Mammary epithelial cell (primary cell): ENCODE measurements at regions not wholly inside any gene's neighbourhood (a gene's known extent, or its start where the extent isn't known, plus 50 kb on each side); places are given as distances from the start of the nearest gene placed in this dataset.

Experiments
- EZH2 ChIP-seq: IDR thresholded peaks from 2 replicates; pipeline ENCODE4 v1.6.1; 2012; ENCODE audit warnings: low read length, inconsistent platforms, borderline replicate concordance
- TF ChIP-seq, protein P1 (sequence below), 2 donors: IDR thresholded peaks in 1 of 2; conservative IDR thresholded peaks in 1 of 2; 2 replicates each; pipeline ENCODE4 v1.5.1; 2011 to 2012; ENCODE audit warnings: inconsistent platforms in 2 of 2, low read length in 2 of 2, mild to moderate bottlenecking in 2 of 2, control low read depth in 1 of 2, low read depth in 1 of 2; ENCODE audit not compliant: insufficient read depth in 1 of 2; ENCODE audit errors: extremely low read depth in 1 of 2

DNA sequence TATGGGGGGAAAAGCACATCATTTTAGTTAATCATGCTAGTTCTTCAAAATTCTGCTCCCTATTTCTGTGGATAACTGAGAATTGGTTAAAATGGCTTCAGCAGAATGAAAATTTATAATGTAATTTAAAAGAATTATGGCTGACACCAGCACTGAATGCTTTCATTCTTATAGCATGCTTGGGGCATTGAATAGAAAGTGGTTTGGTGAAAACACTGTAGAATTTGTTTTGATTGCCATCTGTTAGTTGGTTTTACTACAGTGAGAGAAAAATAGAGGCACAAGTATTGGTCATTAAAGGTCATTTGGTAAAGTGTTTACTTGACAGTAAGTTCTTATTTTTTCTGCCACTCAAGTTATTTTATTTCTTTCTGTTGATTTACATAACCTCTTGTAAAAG is 70.8 kb downstream of the PRORP start:
- TF ChIP-seq EZH2: no peak
- TF ChIP-seq, protein P1, sequence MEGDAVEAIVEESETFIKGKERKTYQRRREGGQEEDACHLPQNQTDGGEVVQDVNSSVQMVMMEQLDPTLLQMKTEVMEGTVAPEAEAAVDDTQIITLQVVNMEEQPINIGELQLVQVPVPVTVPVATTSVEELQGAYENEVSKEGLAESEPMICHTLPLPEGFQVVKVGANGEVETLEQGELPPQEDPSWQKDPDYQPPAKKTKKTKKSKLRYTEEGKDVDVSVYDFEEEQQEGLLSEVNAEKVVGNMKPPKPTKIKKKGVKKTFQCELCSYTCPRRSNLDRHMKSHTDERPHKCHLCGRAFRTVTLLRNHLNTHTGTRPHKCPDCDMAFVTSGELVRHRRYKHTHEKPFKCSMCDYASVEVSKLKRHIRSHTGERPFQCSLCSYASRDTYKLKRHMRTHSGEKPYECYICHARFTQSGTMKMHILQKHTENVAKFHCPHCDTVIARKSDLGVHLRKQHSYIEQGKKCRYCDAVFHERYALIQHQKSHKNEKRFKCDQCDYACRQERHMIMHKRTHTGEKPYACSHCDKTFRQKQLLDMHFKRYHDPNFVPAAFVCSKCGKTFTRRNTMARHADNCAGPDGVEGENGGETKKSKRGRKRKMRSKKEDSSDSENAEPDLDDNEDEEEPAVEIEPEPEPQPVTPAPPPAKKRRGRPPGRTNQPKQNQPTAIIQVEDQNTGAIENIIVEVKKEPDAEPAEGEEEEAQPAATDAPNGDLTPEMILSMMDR (conservative IDR thresholded peaks at IDR 0.05 in 1 of 2, IDR thresholded peaks at IDR 0.05 in 1 of 2; ENCODE audit: extremely low read depth in 1 of 2, insufficient read depth in 1 of 2, low read depth in 1 of 2, low read length in 2 of 2): no peak
